ENCODE measurements at regions not wholly inside any gene's neighbourhood (a gene's known extent, or its start where the extent isn't known, plus 50 kb on each side); places are given as distances from the start of the nearest gene placed in this dataset.

DNA sequence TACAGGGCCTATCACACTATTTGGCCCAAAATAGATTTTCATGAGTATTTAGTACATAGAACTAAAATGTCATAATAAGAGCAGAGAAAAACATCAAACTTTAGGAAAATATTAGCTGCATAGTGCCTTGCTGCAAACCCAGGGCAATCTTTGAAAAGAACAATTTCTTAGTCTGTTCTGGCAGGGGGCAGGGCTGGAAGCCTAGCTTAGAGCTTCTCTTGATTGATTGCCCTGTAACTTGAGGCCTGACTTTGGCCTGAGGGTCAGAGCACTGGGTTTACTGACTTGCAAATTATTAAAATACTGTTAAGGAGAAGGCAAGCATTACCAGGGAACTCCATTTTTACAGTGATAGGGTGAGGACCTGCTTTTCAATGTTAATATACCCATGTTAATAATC lies 115.8 kb upstream of the SPAG17 start:
- TF ChIP-seq, protein P1, sequence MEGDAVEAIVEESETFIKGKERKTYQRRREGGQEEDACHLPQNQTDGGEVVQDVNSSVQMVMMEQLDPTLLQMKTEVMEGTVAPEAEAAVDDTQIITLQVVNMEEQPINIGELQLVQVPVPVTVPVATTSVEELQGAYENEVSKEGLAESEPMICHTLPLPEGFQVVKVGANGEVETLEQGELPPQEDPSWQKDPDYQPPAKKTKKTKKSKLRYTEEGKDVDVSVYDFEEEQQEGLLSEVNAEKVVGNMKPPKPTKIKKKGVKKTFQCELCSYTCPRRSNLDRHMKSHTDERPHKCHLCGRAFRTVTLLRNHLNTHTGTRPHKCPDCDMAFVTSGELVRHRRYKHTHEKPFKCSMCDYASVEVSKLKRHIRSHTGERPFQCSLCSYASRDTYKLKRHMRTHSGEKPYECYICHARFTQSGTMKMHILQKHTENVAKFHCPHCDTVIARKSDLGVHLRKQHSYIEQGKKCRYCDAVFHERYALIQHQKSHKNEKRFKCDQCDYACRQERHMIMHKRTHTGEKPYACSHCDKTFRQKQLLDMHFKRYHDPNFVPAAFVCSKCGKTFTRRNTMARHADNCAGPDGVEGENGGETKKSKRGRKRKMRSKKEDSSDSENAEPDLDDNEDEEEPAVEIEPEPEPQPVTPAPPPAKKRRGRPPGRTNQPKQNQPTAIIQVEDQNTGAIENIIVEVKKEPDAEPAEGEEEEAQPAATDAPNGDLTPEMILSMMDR (conservative IDR thresholded peaks at IDR 0.05; ENCODE audit: low read length), result no peak
- no peak for TF ChIP-seq EZH2phosphoT487 (IDR thresholded peaks at IDR 0.05; ENCODE audit: borderline replicate concordance)

All from Loucy (cell line).